ENCODE measurements at regions not wholly inside any gene's neighbourhood (a gene's known extent, or its start where the extent isn't known, plus 50 kb on each side); places are given as distances from the start of the nearest gene placed in this dataset.
A peak's percentile ranks its signal among the peaks of the same experiment; 100 is the strongest.

- no peak for DNase-seq (ENCODE audit: low read depth)
Measured at GRCh38 chr1:218809625-218810024, 364.1 kb upstream of the LYPLAL1 start.

GRCh38 chr1:218810306-218810705, 363.4 kb upstream of the LYPLAL1 start:
- no peak for DNase-seq (ENCODE audit: low read depth)

- peak; percentile 30 for DNase-seq (ENCODE audit: low read depth)
Measured at GRCh38 chr1:218811497-218811896, 362.2 kb upstream of the LYPLAL1 start.

GRCh38 chr1:218812360-218812759, 361.3 kb upstream of the LYPLAL1 start:
- DNase-seq (ENCODE audit: low read depth), result no peak

- DNase-seq (ENCODE audit: low read depth), result no peak
Measured at GRCh38 chr1:218813237-218813636, 360.4 kb upstream of the LYPLAL1 start.

- no peak for DNase-seq (ENCODE audit: low read depth)
Measured at GRCh38 chr1:218815076-218815475, 358.6 kb upstream of the LYPLAL1 start.

GRCh38 chr1:218817071-218817470, 356.6 kb upstream of the LYPLAL1 start:
- DNase-seq (ENCODE audit: low read depth), result no peak

GRCh38 chr1:218817691-218818465, 355.8 kb upstream of the LYPLAL1 start:
- no peak for DNase-seq (ENCODE audit: low read depth)

- peak; percentile 42 for DNase-seq (ENCODE audit: low read depth)
Measured at GRCh38 chr1:218823291-218823900, 350.3 kb upstream of the LYPLAL1 start.

GRCh38 chr1:218827486-218827885, 346.2 kb upstream of the LYPLAL1 start:
- DNase-seq (ENCODE audit: low read depth), result peak; percentile 50

GRCh38 chr1:218828125-218828650, 345.5 kb upstream of the LYPLAL1 start:
- DNase-seq (ENCODE audit: low read depth), result no peak

- no peak for DNase-seq (ENCODE audit: low read depth)
Measured at GRCh38 chr1:218829097-218829496, 344.6 kb upstream of the LYPLAL1 start.

GRCh38 chr1:218835609-218836008, 338.1 kb upstream of the LYPLAL1 start:
- no peak for DNase-seq (ENCODE audit: low read depth)

GRCh38 chr1:218836264-218836663, 337.4 kb upstream of the LYPLAL1 start:
- no peak for DNase-seq (ENCODE audit: low read depth)

GRCh38 chr1:218837051-218837450, 336.6 kb upstream of the LYPLAL1 start:
- peak; percentile 53 for DNase-seq (ENCODE audit: low read depth)

- no peak for DNase-seq (ENCODE audit: low read depth)
Measured at GRCh38 chr1:218845589-218845988, 328.1 kb upstream of the LYPLAL1 start.

GRCh38 chr1:218846181-218846580, 327.5 kb upstream of the LYPLAL1 start:
- peak; percentile 7 for DNase-seq (ENCODE audit: low read depth)

GRCh38 chr1:218847089-218847768, 326.4 kb upstream of the LYPLAL1 start:
- no peak for DNase-seq (ENCODE audit: low read depth)

GRCh38 chr1:218848009-218848408, 325.7 kb upstream of the LYPLAL1 start:
- DNase-seq (ENCODE audit: low read depth), result no peak

- no peak for DNase-seq (ENCODE audit: low read depth)
Measured at GRCh38 chr1:218850367-218850766, 323.3 kb upstream of the LYPLAL1 start.

GRCh38 chr1:218851586-218851985, 322.1 kb upstream of the LYPLAL1 start:
- no peak for DNase-seq (ENCODE audit: low read depth)

- peak; percentile 68 for DNase-seq (ENCODE audit: low read depth)
Measured at GRCh38 chr1:218852527-218852926, 321.2 kb upstream of the LYPLAL1 start.
